KMS-11 (cell line): ENCODE measurements at regions not wholly inside any gene's neighbourhood (a gene's known extent, or its start where the extent isn't known, plus 50 kb on each side); places are given as distances from the start of the nearest gene placed in this dataset.

ENCODE experiments used
- H2AFZ ChIP-seq: fragments of 200-600 bp; sonication (generic); 2 replicates; pipeline ENCODE4 v1.6.1; 2016; ENCODE audit warnings: antibody characterized with exemption, mixed run types, low read depth
- H3K27ac ChIP-seq: fragments of 200-600 bp; sonication (generic); 2 replicates; pipeline ENCODE4 v1.6.1; 2016; ENCODE audit warnings: mild to moderate bottlenecking, mixed run types
- H3K27me3 ChIP-seq: fragments of 200-600 bp; sonication (generic); 2 replicates; pipeline ENCODE4 v1.6.1; 2017; ENCODE audit warnings: mild to moderate bottlenecking, low read depth, mixed run types, moderate library complexity; ENCODE audit not compliant: insufficient read depth
- H3K36me3 ChIP-seq: fragments of 200-600 bp; sonication (generic); 2 replicates; pipeline ENCODE4 v1.6.1; 2017; ENCODE audit warnings: mild to moderate bottlenecking, mixed run types; ENCODE audit not compliant: insufficient read depth
- H3K4me1 ChIP-seq: fragments of 200-600 bp; sonication (generic); 2 replicates; pipeline ENCODE4 v1.6.1; 2016; ENCODE audit warnings: mild to moderate bottlenecking, low read depth, mixed run types; ENCODE audit not compliant: poor library complexity, severe bottlenecking
- H3K4me2 ChIP-seq: fragments of 200-600 bp; sonication (generic); 2 replicates; pipeline ENCODE4 v1.7.0; 2016; ENCODE audit warnings: mild to moderate bottlenecking, mixed run types
- H3K4me3 ChIP-seq: fragments of 200-600 bp; sonication (generic); IDR thresholded peaks from 2 replicates; pipeline ENCODE4 v1.6.1; 2017; ENCODE audit warnings: low read depth, low read length, mixed read lengths; ENCODE audit not compliant: insufficient read depth
- H3K79me2 ChIP-seq: fragments of 200-600 bp; sonication (generic); 2 replicates; pipeline ENCODE4 v1.6.1; 2016; ENCODE audit warnings: low read depth, mixed run types; ENCODE audit not compliant: insufficient read depth
- H3K9ac ChIP-seq: fragments of 200-600 bp; sonication (generic); 2 replicates; pipeline ENCODE4 v1.6.1; 2016; ENCODE audit warnings: mild to moderate bottlenecking, mixed run types
- H4K20me1 ChIP-seq: fragments of 200-600 bp; sonication (generic); 2 replicates; pipeline ENCODE4 v1.6.1; 2016; ENCODE audit warnings: mild to moderate bottlenecking, mixed run types; ENCODE audit not compliant: insufficient read depth
- TF ChIP-seq, protein P1 (sequence below): fragments of 200-600 bp; sonication (generic); conservative IDR thresholded peaks from 2 replicates; pipeline ENCODE4 v1.6.1; 2017; ENCODE audit warnings: low read depth, mild to moderate bottlenecking, antibody characterized with exemption, low read length, moderate library complexity, mixed read lengths

DNA sequence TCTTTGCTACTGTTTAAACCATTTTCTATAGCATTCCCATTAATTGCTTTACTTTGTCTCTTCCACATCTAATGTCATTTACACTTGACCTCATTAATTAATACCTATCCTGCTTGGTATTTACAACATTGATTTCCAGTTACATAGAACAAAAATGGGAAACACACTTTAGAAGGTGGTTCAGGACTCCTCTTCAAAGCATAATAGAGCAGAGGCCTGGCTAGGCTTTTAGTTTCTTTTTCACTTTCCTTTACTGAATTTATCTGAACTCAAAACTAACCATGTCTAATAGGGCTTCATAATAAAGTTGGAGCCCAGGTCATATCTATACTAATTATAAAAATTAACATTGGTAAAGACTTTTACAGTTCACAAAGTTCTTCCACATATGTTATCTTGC, 648.0 kb upstream of the KIRREL3 start:
- Histone ChIP-seq H3K9ac (no peak overlapping the region), H3K79me2 (no peaks in the 10 kb centered on the region), H3K4me1 (peaks cover 20% of the 10 kb centered on the region), H3K27me3 (no peaks in the 10 kb centered on the region), H3K36me3 (no peaks in the 10 kb centered on the region), H4K20me1 (no peaks in the 10 kb centered on the region), H3K4me2 (no peak overlapping the region), H3K27ac (no peak overlapping the region), H2AFZ (0 out of 2 replicates have a peak overlapping the region, but pooled peaks have one; percentile 3), H3K4me3 (no peak overlapping the region)
- TF ChIP-seq, protein P1, sequence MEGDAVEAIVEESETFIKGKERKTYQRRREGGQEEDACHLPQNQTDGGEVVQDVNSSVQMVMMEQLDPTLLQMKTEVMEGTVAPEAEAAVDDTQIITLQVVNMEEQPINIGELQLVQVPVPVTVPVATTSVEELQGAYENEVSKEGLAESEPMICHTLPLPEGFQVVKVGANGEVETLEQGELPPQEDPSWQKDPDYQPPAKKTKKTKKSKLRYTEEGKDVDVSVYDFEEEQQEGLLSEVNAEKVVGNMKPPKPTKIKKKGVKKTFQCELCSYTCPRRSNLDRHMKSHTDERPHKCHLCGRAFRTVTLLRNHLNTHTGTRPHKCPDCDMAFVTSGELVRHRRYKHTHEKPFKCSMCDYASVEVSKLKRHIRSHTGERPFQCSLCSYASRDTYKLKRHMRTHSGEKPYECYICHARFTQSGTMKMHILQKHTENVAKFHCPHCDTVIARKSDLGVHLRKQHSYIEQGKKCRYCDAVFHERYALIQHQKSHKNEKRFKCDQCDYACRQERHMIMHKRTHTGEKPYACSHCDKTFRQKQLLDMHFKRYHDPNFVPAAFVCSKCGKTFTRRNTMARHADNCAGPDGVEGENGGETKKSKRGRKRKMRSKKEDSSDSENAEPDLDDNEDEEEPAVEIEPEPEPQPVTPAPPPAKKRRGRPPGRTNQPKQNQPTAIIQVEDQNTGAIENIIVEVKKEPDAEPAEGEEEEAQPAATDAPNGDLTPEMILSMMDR: no peak

DNA sequence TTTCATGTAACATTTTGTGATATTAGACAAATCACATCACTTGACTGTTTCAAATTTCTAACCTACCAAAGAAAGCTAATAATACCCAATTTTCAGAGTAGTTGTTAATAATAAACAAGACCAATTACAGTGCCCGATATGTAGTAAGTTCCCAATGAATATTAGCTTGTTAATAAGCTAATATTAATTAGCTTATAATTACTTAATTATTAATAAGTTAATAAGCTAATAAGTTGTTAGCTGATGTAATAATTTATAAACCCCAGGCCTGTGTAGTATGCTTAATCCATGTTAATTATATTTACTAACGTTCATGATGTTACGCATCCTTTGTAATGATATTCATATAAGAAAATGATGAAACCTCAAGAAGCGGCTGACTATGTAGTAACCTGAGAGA, 643.8 kb upstream of the KIRREL3 start:
- H3K4me1 ChIP-seq: peaks cover 48% of the 10 kb centered on the region
- no peaks in the 10 kb centered on the region for H3K36me3 ChIP-seq
- no peak overlapping the region for H3K27ac ChIP-seq
- TF ChIP-seq, protein P1: no peak
- no peak overlapping the region for H3K9ac ChIP-seq
- no peaks in the 10 kb centered on the region for H3K27me3 ChIP-seq
- no peak overlapping the region for H3K4me3 ChIP-seq
- no peaks in the 10 kb centered on the region for H4K20me1 ChIP-seq
- H3K4me2 ChIP-seq: no peak overlapping the region
- no peaks in the 10 kb centered on the region for H3K79me2 ChIP-seq
- no peak overlapping the region for H2AFZ ChIP-seq

DNA sequence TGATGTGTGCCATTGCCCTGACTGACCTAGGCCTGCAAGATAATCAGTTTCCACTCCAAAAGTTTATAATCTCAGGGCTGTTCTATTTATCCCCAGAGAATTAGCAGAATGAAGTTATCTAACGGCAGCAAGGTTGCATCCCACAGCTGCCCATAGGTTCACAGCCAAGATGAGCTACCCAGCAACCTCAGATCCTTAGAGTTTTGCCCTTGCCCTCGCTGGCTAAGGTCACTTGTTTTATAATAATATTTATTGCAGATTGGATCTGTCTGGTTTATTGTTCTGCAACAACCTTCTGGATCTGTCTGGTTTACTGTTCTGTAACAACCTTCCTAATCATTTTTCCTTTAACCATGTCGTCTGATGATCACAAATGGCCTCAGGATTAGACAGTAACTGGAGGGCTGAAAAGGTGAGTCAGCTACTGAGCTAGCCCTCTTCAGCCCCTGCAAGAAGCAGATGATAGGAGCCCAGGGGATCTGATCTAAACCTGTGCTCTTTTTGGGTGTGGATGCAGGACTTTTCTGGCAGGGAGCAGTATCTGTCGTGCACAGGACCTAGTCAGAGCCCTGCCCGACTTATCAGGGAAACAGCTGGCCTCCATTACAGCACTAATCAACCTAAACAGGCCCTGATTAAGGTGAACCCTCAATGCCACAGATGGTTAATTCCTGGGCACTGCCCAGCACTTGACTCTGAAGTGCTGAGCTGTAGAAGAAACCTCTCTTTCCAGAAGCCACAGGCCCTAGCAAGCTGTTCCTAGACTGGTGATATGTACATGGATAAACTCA, 642.9 kb upstream of the KIRREL3 start:
- Histone ChIP-seq H2AFZ (no peak overlapping the region), H3K36me3 (no peaks in the 10 kb centered on the region), H4K20me1 (no peaks in the 10 kb centered on the region), H3K79me2 (no peaks in the 10 kb centered on the region), H3K9ac (no peak overlapping the region), H3K4me3 (no peak overlapping the region), H3K27me3 (no peaks in the 10 kb centered on the region), H3K4me1 (peaks cover 45% of the 10 kb centered on the region), H3K27ac (no peak overlapping the region), H3K4me2 (no peak overlapping the region)
- TF ChIP-seq, protein P1: no peak

DNA sequence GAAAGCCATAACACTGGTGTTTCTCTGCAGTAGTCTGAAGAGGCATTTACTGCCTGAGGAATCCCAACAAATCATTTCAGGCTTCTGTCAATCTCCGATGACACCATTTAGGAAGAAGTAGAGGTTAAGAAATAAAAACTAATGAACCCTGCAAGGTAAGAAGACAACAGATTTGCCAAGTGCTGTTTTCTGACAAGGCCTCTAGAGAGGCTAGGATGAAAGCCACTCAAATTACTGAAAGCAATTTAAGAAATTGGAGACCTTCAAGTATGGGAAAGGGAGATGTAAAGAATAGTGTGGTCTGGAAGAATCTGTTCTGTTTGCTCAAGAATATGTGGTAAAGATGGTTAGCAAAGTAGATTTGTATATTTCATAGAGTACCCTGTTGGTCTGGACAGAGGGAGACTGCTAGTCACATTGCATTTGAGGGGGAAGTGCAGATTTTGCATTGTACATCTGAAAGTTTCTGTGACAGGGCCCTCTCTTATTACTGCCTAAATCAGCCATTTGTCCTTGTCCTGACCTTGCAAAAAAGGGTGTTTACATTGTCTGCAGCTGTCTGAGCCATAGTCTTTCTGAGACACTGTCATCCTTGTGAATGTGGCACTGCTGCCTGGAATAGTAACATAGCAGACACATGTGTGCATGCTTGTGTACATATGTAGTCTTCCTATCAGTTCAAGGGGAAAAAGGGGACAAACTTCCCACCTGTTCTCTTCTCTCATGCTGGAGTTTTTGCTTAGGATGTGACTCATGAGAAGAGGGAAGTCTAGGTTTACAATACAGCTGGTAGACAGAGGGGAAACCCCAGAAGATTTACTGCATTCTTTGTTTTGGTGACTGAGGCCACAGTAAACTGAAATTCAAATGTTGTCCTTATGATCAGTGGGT, 640.2 kb upstream of the KIRREL3 start:
- peaks cover 40% of the 10 kb centered on the region for H3K4me1 ChIP-seq
- TF ChIP-seq, protein P1: no peak
- H3K9ac ChIP-seq: peak overlapping the region; percentile 35; the same call in 1 of the 2 replicates
- no peaks in the 10 kb centered on the region for H4K20me1 ChIP-seq
- H3K27me3 ChIP-seq: no peaks in the 10 kb centered on the region
- H3K27ac ChIP-seq: peak overlapping the region; percentile 82
- H3K4me3 ChIP-seq: no peak overlapping the region
- H3K36me3 ChIP-seq: no peaks in the 10 kb centered on the region
- H3K79me2 ChIP-seq: no peaks in the 10 kb centered on the region
- peak overlapping the region; percentile 66 for H2AFZ ChIP-seq
- H3K4me2 ChIP-seq: peak overlapping the region; percentile 64
